HUES64 (cell line): ENCODE measurements at regions not wholly inside any gene's neighbourhood (a gene's known extent, or its start where the extent isn't known, plus 50 kb on each side); places are given as distances from the start of the nearest gene placed in this dataset.
"Not testable (repeated sequence)": the region's sequence is repeated elsewhere in the genome, so short reads cannot be mapped to it uniquely, and the experiment has no call there.

Experiments
- H3K27ac ChIP-seq: 2 replicates; pipeline ENCODE4 v1.7.0; 2013; ENCODE audit warnings: low read depth, low read length, inconsistent platforms
- H3K27me3 ChIP-seq: 2 replicates; pipeline ENCODE4 v1.6.1; 2013; ENCODE audit warnings: mild to moderate bottlenecking, low read length; ENCODE audit not compliant: insufficient read depth
- H3K36me3 ChIP-seq: 2 replicates; pipeline ENCODE4 v1.6.1; 2013; ENCODE audit warnings: mild to moderate bottlenecking, low read length; ENCODE audit not compliant: insufficient read depth
- H3K4me1 ChIP-seq: 2 replicates; pipeline ENCODE4 v1.6.1; 2013; ENCODE audit warnings: mild to moderate bottlenecking, low read length, moderate library complexity; ENCODE audit not compliant: insufficient read depth
- H3K4me3 ChIP-seq: 2 replicates; pipeline ENCODE4 v1.5.1; 2013; ENCODE audit warnings: mild to moderate bottlenecking, low read length, moderate library complexity
- H3K9ac ChIP-seq: 2 replicates; pipeline ENCODE4 v1.6.1; 2013; ENCODE audit warnings: mild to moderate bottlenecking, low read depth, low read length
- H3K9me3 ChIP-seq: 2 replicates; pipeline ENCODE4 v1.6.1; 2013; ENCODE audit warnings: low read depth, low read length; ENCODE audit not compliant: insufficient read depth
- WGBS: fragments of 150-250, 120-280 bp; methylation state at CpG from one replicate; pipeline ENCODE4 v1.1.7; 2013; ENCODE audit warnings: missing lambda C conversion rate; 5-methylcytosine and 5-hydroxymethylcytosine counted together

GRCh38 chr13:80509264-80509663 lies 168.3 kb upstream of the SPRY2 start:
- Histone ChIP-seq H3K9me3 (peaks cover 9% of the 10 kb centered on the region; the same call in 1 of the 2 replicates), H3K4me1 (no peaks in the 10 kb centered on the region), H3K27me3 (no peaks in the 10 kb centered on the region), H3K36me3 (no peaks in the 10 kb centered on the region), H3K9ac (no peak overlapping the region), H3K4me3 (no peak overlapping the region), H3K27ac (no peak overlapping the region)
- WGBS: 92% methylated on average over 4 of the region's 5 CpGs

- Histone ChIP-seq H3K9ac (no peak overlapping the region), H3K9me3 (peaks cover 9% of the 10 kb centered on the region; the same call in 1 of the 2 replicates), H3K4me1 (no peaks in the 10 kb centered on the region), H3K27me3 (no peaks in the 10 kb centered on the region), H3K27ac (no peak overlapping the region), H3K36me3 (no peaks in the 10 kb centered on the region), H3K4me3 (no peak overlapping the region)
- WGBS: 95% methylated on average over 1 of the region's 1 CpG
Measured at GRCh38 chr13:80508031-80508430, 167.1 kb upstream of the SPRY2 start.

- Histone ChIP-seq H3K36me3 (no peaks in the 10 kb centered on the region), H3K9me3 (peaks cover 9% of the 10 kb centered on the region; the same call in 1 of the 2 replicates)
- 75% methylated on average over 4 of the region's 4 CpGs for WGBS
Measured at GRCh38 chr13:80504453-80504852, 163.5 kb upstream of the SPRY2 start.

GRCh38 chr13:80502359-80502758 lies 161.4 kb upstream of the SPRY2 start:
- Histone ChIP-seq H3K4me3 (no peak overlapping the region), H3K9me3 (peaks cover 9% of the 10 kb centered on the region; the same call in 1 of the 2 replicates), H3K4me1 (no peaks in the 10 kb centered on the region), H3K9ac (no peak overlapping the region), H3K36me3 (no peaks in the 10 kb centered on the region), H3K27me3 (no peaks in the 10 kb centered on the region), H3K27ac (no peak overlapping the region)

More at GRCh38 chr13:80504453-80504852, 163.5 kb upstream of the SPRY2 start:
- Histone ChIP-seq H3K27ac (no peak overlapping the region), H3K4me1 (no peaks in the 10 kb centered on the region), H3K9ac (no peak overlapping the region), H3K4me3 (no peak overlapping the region), H3K27me3 (no peaks in the 10 kb centered on the region)

GRCh38 chr13:80501556-80501955 lies 160.6 kb upstream of the SPRY2 start:
- Histone ChIP-seq H3K27ac (no peak overlapping the region), H3K9me3 (peaks cover 9% of the 10 kb centered on the region; the same call in 1 of the 2 replicates), H3K4me3 (no peak overlapping the region), H3K27me3 (no peaks in the 10 kb centered on the region), H3K4me1 (no peaks in the 10 kb centered on the region), H3K9ac (no peak overlapping the region), H3K36me3 (no peaks in the 10 kb centered on the region)
- 97% methylated on average over 2 of the region's 3 CpGs for WGBS

- Histone ChIP-seq H3K27ac (no peak overlapping the region), H3K36me3 (no peaks in the 10 kb centered on the region), H3K27me3 (no peaks in the 10 kb centered on the region), H3K4me1 (no peaks in the 10 kb centered on the region), H3K9me3 (no peaks in the 10 kb centered on the region), H3K9ac (no peak overlapping the region), H3K4me3 (no peak overlapping the region)
- 98% methylated on average over 3 of the region's 4 CpGs for WGBS
Measured at GRCh38 chr13:80499536-80500290, 158.8 kb upstream of the SPRY2 start.

GRCh38 chr13:80498433-80498832 lies 157.5 kb upstream of the SPRY2 start:
- Histone ChIP-seq H3K36me3 (no peaks in the 10 kb centered on the region), H3K27me3 (no peaks in the 10 kb centered on the region), H3K4me1 (no peaks in the 10 kb centered on the region), H3K9ac (no peak overlapping the region), H3K9me3 (no peaks in the 10 kb centered on the region), H3K27ac (no peak overlapping the region), H3K4me3 (no peak overlapping the region)
- WGBS: no CpG with 5 or more reads among the region's 3 CpGs

- H3K9me3 ChIP-seq: no peaks in the 10 kb centered on the region
- H3K4me3 ChIP-seq: no peak overlapping the region
- no peaks in the 10 kb centered on the region for H3K36me3 ChIP-seq
- H3K4me1 ChIP-seq: no peaks in the 10 kb centered on the region
- no peak overlapping the region for H3K27ac ChIP-seq
- H3K9ac ChIP-seq: no peak overlapping the region
- 97% methylated on average over 3 of the region's 3 CpGs for WGBS
- H3K27me3 ChIP-seq: no peaks in the 10 kb centered on the region
Measured at GRCh38 chr13:80497978-80498377, 157.1 kb upstream of the SPRY2 start.

- WGBS: 89% methylated on average over 1 of the region's 1 CpG
- no peak overlapping the region for H3K27ac ChIP-seq
- H3K36me3 ChIP-seq: no peaks in the 10 kb centered on the region
- H3K9me3 ChIP-seq: no peaks in the 10 kb centered on the region
- no peak overlapping the region for H3K9ac ChIP-seq
- no peaks in the 10 kb centered on the region for H3K4me1 ChIP-seq
- no peaks in the 10 kb centered on the region for H3K27me3 ChIP-seq
- H3K4me3 ChIP-seq: no peak overlapping the region
Measured at GRCh38 chr13:80497439-80497838, 156.5 kb upstream of the SPRY2 start.

GRCh38 chr13:80496721-80497397 lies 155.9 kb upstream of the SPRY2 start:
- WGBS: 94% methylated on average over 4 of the region's 5 CpGs

GRCh38 chr13:80490491-80490943 lies 149.6 kb upstream of the SPRY2 start:
- not testable (repeated sequence) for H3K27me3 ChIP-seq, H3K27ac ChIP-seq, H3K36me3 ChIP-seq, H3K9me3 ChIP-seq, H3K4me3 ChIP-seq, H3K4me1 ChIP-seq, H3K9ac ChIP-seq
- 93% methylated on average over 36 of the region's 36 CpGs for WGBS

More at GRCh38 chr13:80496721-80497397, 155.9 kb upstream of the SPRY2 start:
- H3K27me3 ChIP-seq: no peaks in the 10 kb centered on the region
- H3K9ac ChIP-seq: no peak overlapping the region
- no peak overlapping the region for H3K4me3 ChIP-seq
- H3K36me3 ChIP-seq: no peaks in the 10 kb centered on the region
- no peaks in the 10 kb centered on the region for H3K9me3 ChIP-seq
- H3K4me1 ChIP-seq: no peaks in the 10 kb centered on the region
- no peak overlapping the region for H3K27ac ChIP-seq
